H9 (cell line): ENCODE measurements at regions not wholly inside any gene's neighbourhood (a gene's known extent, or its start where the extent isn't known, plus 50 kb on each side); places are given as distances from the start of the nearest gene placed in this dataset.

Experiments
- DNase-seq: peaks from one replicate; pipeline ENCODE4 v3.0.0-alpha.2; 2017
- H2AFZ ChIP-seq: one replicate; pipeline ENCODE4 v1.6.1; 2013; ENCODE audit warnings: mild to moderate bottlenecking, low read length, control low read depth, moderate library complexity
- H2AK5ac ChIP-seq: 2 replicates; pipeline ENCODE4 v1.6.1; 2013; ENCODE audit warnings: low read length, control low read depth, mixed read lengths; ENCODE audit not compliant: insufficient read length
- H2BK120ac ChIP-seq: one replicate; pipeline ENCODE4 v1.6.1; 2013; ENCODE audit warnings: low read depth, mild to moderate bottlenecking, low read length, control low read depth, inconsistent platforms; ENCODE audit not compliant: poor library complexity, severe bottlenecking
- H2BK12ac ChIP-seq: 2 replicates; pipeline ENCODE4 v1.6.1; 2013; ENCODE audit warnings: low read length, control low read depth, mixed read lengths, low read depth; ENCODE audit not compliant: insufficient read length
- H2BK15ac ChIP-seq: 2 replicates; pipeline ENCODE4 v1.6.1; 2013; ENCODE audit warnings: low read depth, low read length, control low read depth
- H2BK20ac ChIP-seq: one replicate; pipeline ENCODE4 v1.6.1; 2013; ENCODE audit warnings: low read depth, mild to moderate bottlenecking, low read length, control low read depth, inconsistent platforms; ENCODE audit not compliant: poor library complexity, severe bottlenecking
- H2BK5ac ChIP-seq: 2 replicates; pipeline ENCODE4 v1.6.1; 2013; ENCODE audit warnings: low read length, control low read depth, mixed read lengths; ENCODE audit not compliant: insufficient read length
- H3K14ac ChIP-seq: 2 replicates; pipeline ENCODE4 v1.6.1; 2013; ENCODE audit warnings: low read length, control low read depth; ENCODE audit not compliant: insufficient read depth
- H3K18ac ChIP-seq: 2 replicates; pipeline ENCODE4 v1.6.1; 2013; ENCODE audit warnings: low read depth, mild to moderate bottlenecking, mixed read lengths, low read length, control low read depth; ENCODE audit not compliant: insufficient read length
- H3K23ac ChIP-seq: 2 replicates; pipeline ENCODE4 v1.6.1; 2013; ENCODE audit warnings: low read length, control low read depth, mixed read lengths, low read depth; ENCODE audit not compliant: insufficient read length
- H3K23me2 ChIP-seq: 2 replicates; pipeline ENCODE4 v1.6.1; 2013; ENCODE audit warnings: low read depth, mild to moderate bottlenecking, mixed read lengths, low read length, control low read depth; ENCODE audit not compliant: insufficient read length, poor library complexity, severe bottlenecking
- H3K27ac ChIP-seq: 2 replicates; pipeline ENCODE4 v1.5.1; 2013; ENCODE audit warnings: low read length, control low read depth, mixed read lengths, low read depth; ENCODE audit not compliant: insufficient read length
- H3K27me3 ChIP-seq: 2 replicates; pipeline ENCODE4 v1.6.1; 2013; ENCODE audit warnings: low read length, control low read depth, inconsistent platforms; ENCODE audit not compliant: insufficient read depth
- H3K4ac ChIP-seq: 2 replicates; pipeline ENCODE4 v1.6.1; 2013; ENCODE audit warnings: low read depth, mild to moderate bottlenecking, control low read depth, inconsistent platforms, low read length, moderate library complexity
- H3K4me1 ChIP-seq: 2 replicates; pipeline ENCODE4 v1.6.1; 2013; ENCODE audit warnings: low read length, control low read depth, inconsistent platforms; ENCODE audit not compliant: insufficient read depth
- H3K4me2 ChIP-seq: 2 replicates; pipeline ENCODE4 v1.6.1; 2013; ENCODE audit warnings: low read length, control low read depth, mixed read lengths; ENCODE audit not compliant: insufficient read length, insufficient read depth
- H3K56ac ChIP-seq: 2 replicates; pipeline ENCODE4 v1.6.1; 2013; ENCODE audit warnings: low read depth, mild to moderate bottlenecking, mixed read lengths, low read length, control low read depth; ENCODE audit not compliant: insufficient read length
- H3K79me1 ChIP-seq: 2 replicates; pipeline ENCODE4 v1.6.1; 2013; ENCODE audit warnings: low read depth, mild to moderate bottlenecking, moderate library complexity, low read length, control low read depth, inconsistent platforms; ENCODE audit not compliant: insufficient read depth, poor library complexity, severe bottlenecking
- H3K79me2 ChIP-seq: 2 replicates; pipeline ENCODE4 v1.6.1; 2013; ENCODE audit warnings: low read length, control low read depth, inconsistent platforms; ENCODE audit not compliant: insufficient read depth
- H3K9ac ChIP-seq: 2 replicates; pipeline ENCODE4 v1.6.1; 2013; ENCODE audit warnings: low read length, control low read depth, mixed read lengths; ENCODE audit not compliant: insufficient read length; ENCODE audit errors: extremely low read depth
- H3K9me3 ChIP-seq: one replicate; pipeline ENCODE4 v1.6.1; 2013; ENCODE audit warnings: low read depth, low read length, inconsistent platforms; ENCODE audit not compliant: control insufficient read depth
- H3T11ph ChIP-seq: one replicate; pipeline ENCODE4 v1.6.1; 2013; ENCODE audit warnings: mild to moderate bottlenecking, low read length, control low read depth, inconsistent platforms
- H4K20me1 ChIP-seq: one replicate; pipeline ENCODE4 v1.6.1; 2013; ENCODE audit not compliant: control insufficient read depth, insufficient read length, insufficient read depth
- H4K5ac ChIP-seq: 2 replicates; pipeline ENCODE4 v1.6.1; 2013; ENCODE audit warnings: low read depth, mild to moderate bottlenecking, mixed read lengths, low read length, control low read depth; ENCODE audit not compliant: insufficient read length
- H4K8ac ChIP-seq: replicated peaks from 2 replicates; pipeline ENCODE4 v1.6.1; 2013; ENCODE audit warnings: low read length, control low read depth, mixed read lengths, low read depth; ENCODE audit not compliant: insufficient read length
- H4K91ac ChIP-seq: 2 replicates; pipeline ENCODE4 v1.6.1; 2013; ENCODE audit warnings: low read depth, mild to moderate bottlenecking, moderate library complexity, mixed read lengths, low read length, control low read depth; ENCODE audit not compliant: insufficient read length
- H3K27ac Mint-ChIP-seq, 3 experiments: 2 replicates in 2 of 3; 3 replicates in 1 of 3; pipeline ENCODE4 v1.8.0; 2020 to 2021; ENCODE audit warnings: mixed read lengths in 3 of 3, mild to moderate bottlenecking in 1 of 3, moderate library complexity in 1 of 3
- H3K27me3 Mint-ChIP-seq: 2 replicates; pipeline ENCODE4 v1.8.0; 2021; ENCODE audit warnings: low read depth, mild to moderate bottlenecking, moderate library complexity, mixed read lengths
- H3K36me3 Mint-ChIP-seq, 3 experiments: 2 replicates in 2 of 3; 3 replicates in 1 of 3; pipeline ENCODE4 v1.8.0; 2020 to 2021; ENCODE audit warnings: low read depth in 3 of 3, mixed read lengths in 3 of 3; ENCODE audit not compliant: insufficient read depth in 1 of 3
- H3K4me1 Mint-ChIP-seq, 2 experiments: 2 replicates each; pipeline ENCODE4 v1.8.0; 2020; ENCODE audit warnings: mixed read lengths in 2 of 2
- H3K4me3 Mint-ChIP-seq, 2 experiments: 2 replicates in 1 of 2; 3 replicates in 1 of 2; pipeline ENCODE4 v1.8.0; 2020 to 2021; ENCODE audit warnings: mild to moderate bottlenecking in 2 of 2, mixed read lengths in 2 of 2, moderate library complexity in 1 of 2
- H3K9me3 Mint-ChIP-seq, 2 experiments: 2 replicates in 1 of 2; 3 replicates in 1 of 2; pipeline ENCODE4 v1.8.0; 2020; ENCODE audit warnings: mild to moderate bottlenecking in 2 of 2, mixed read lengths in 2 of 2, moderate library complexity in 1 of 2
- CTCF ChIP-seq: fragments of 200-600 bp; sonication (generic); conservative IDR thresholded peaks from 3 replicates; pipeline ENCODE4 v1.8.0; 2021; ENCODE audit warnings: antibody characterized with exemption, mild to moderate bottlenecking
- WGBS: extraction: QIAGEN DNeasy Blood & Tissue Kit; methylation state at CpG from one replicate; pipeline ENCODE4 v1.1.7; 2013; ENCODE audit warnings: missing lambda C conversion rate, low lambda C conversion rate, mixed read lengths; ENCODE audit not compliant: insufficient read length; ENCODE audit errors: extremely low coverage; 5-methylcytosine and 5-hydroxymethylcytosine counted together

DNA sequence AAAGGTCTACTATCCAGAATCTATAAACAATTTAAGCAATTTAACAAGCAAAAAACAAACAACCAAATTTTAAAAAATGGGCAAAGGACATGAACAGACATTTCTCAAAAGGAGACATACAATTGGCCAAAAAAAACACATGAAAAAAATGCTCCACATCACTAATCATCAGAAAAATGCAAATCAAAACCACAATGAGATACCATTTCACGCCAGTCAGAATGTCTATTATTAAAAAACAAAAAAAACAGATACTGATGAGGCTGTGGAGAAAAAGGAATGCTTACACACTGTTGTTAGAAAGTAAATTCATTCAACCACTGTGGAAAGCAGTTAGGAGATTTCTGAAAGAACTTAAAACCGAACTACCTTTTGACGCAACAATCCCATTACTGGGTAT lies 66.4 kb upstream of the SESTD1 start:
- H3K36me3 Mint-ChIP-seq: peaks cover 0 to 4% (median 2%) of the 10 kb centered on the region in 3 experiments; a peak in 2 of 7 replicates
- Histone ChIP-seq H3K4ac (no peak overlapping the region), H4K91ac (no peak overlapping the region), H3K18ac (no peak overlapping the region), H3K79me1 (no peaks in the 10 kb centered on the region), H3K9me3 (no peaks in the 10 kb centered on the region), H2BK120ac (no peak overlapping the region), H3K79me2 (no peaks in the 10 kb centered on the region), H3K4me2 (no peak overlapping the region), H2BK15ac (no peak overlapping the region), H3K4me1 (no peaks in the 10 kb centered on the region), H2BK12ac (no peak overlapping the region), H2BK5ac (no peak overlapping the region), H3K23ac (no peak overlapping the region), H2BK20ac (no peak overlapping the region), H2AFZ (no peak overlapping the region), H2AK5ac (no peak overlapping the region), H3K27ac (no peak overlapping the region), H3K9ac (no peak overlapping the region), H4K20me1 (no peaks in the 10 kb centered on the region), H3K56ac (no peak overlapping the region), H4K5ac (no peak overlapping the region), H3T11ph (no peak overlapping the region), H3K14ac (no peak overlapping the region), H3K23me2 (no peaks in the 10 kb centered on the region), H4K8ac (no peak overlapping the region), H3K27me3 (no peaks in the 10 kb centered on the region)
- WGBS: no CpG with 5 or more reads among the region's 3 CpGs
- H3K27me3 Mint-ChIP-seq: no peaks in the 10 kb centered on the region
- no peak overlapping the region for H3K27ac Mint-ChIP-seq
- H3K4me1 Mint-ChIP-seq: peaks cover 7 to 9% of the 10 kb centered on the region in 2 experiments; a peak in 3 of 4 replicates
- no peak for TF ChIP-seq CTCF
- H3K4me3 Mint-ChIP-seq: no peak overlapping the region
- no peak for DNase-seq
- H3K9me3 Mint-ChIP-seq: peaks cover 6 to 12% of the 10 kb centered on the region in 2 experiments; a peak in 3 of 5 replicates
